HG03060 (cell line): ENCODE measurements at regions not wholly inside any gene's neighbourhood (a gene's known extent, or its start where the extent isn't known, plus 50 kb on each side); places are given as distances from the start of the nearest gene placed in this dataset.

Experiments
- ATAC-seq: cut with Tn5 transposase; IDR thresholded peaks from one replicate; pipeline ENCODE4 v1.9.1; 2021; ENCODE audit warnings: low read depth, moderate number of reproducible peaks; ENCODE audit not compliant: unreplicated experiment

DNA sequence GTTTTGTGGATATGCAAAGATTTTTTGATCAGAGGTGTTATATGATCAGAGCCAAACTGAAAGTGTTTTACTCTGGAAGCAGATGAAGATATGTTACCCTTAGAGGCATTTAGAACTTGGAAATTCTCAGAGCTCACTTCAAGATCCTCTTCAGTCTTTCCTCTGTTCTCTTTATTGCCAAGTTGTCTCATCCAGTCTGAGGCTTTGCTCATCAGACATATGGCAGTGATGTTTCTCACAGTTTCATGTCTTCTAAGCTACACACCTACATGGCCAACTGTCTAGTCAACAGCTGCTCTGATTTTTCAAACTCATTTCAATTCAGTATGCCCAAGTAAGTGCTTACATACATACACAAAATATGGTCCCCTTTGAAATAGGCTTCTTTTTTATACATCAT lies 1504.3 kb upstream of the PIK3C3 start:
- no peak for ATAC-seq

DNA sequence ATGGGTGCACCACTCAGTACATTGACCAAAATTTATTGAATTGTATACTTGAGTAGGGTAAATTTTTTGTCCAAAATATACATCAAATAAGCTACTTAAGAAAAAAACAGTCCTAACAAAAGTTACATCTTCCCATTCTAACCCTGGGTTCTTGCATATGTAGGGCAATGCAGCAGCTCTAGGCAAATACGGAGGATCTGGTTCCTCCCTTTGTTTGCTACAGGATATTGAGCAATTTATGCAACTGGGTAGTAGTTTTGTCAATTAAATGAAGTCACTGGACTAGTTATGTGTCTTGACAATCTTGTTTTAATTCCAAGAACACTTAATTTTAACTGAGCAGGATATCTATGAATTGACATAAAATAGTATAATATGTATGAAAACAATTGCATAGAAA lies 1507.2 kb upstream of the PIK3C3 start:
- ATAC-seq = no peak

GRCh38 chr18:40440088-40440487 lies 1514.9 kb upstream of the PIK3C3 start:
- ATAC-seq = no peak

GRCh38 chr18:40437517-40437916 lies 1517.5 kb upstream of the PIK3C3 start:
- no peak for ATAC-seq

- no peak for ATAC-seq
Observed at GRCh38 chr18:40431071-40431985, 1523.7 kb upstream of the PIK3C3 start.

DNA sequence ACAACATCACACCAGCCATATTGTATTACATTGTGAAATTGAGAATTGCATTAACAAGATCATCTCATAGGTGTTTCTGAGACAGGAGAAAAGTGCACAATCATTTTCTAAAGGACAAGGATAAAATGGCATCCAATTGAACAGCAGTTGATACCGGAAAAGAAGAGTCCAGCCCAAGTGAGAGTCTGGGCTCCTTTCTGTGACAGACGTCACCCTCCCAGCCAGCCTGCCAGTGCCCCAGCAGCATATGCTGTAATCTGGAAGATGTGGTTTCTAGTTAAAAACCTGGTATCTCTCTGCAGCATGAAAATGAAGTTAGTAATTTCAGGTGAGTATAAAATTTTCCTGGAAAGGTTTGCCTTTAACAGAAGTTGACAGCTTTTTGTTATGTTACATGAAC lies 1531.7 kb upstream of the PIK3C3 start:
- no peak for ATAC-seq

DNA sequence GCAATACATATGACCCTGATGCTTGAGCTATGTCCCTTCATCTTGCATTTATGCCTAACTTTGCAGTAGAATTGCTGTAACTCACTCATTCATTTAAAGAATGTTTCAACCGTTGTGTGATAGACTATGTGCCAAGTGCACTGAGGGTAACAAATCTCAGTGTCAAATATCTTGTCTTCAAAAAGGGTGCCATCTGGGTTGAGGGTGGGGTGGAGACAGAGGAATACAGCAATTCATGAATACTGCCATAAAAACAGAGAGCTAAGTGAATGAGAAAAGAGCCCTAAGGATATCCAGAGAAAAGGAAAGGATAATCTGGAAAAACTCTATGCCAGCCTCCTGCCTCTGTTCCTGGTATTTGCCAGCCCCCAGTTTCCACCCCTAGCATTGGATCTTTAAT lies 1534.4 kb upstream of the PIK3C3 start:
- no peak for ATAC-seq

DNA sequence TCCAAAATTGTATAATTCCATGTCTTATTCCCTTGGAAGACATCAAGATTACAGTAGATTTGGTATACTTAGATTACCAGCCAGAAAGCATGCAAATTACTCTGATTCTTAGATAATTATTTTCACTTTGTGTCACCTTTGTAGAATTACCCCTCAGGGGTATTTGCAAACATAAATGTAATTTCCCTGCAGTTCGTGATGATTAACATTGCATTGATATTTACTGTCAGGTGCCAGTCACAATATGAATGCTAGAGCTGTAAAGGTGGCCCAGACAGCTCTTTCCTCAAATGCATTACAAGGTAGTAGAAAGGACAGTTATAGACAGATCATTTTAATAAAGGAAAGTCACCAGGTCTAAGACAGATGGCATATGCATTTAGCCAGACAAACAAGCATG lies 1537.5 kb upstream of the PIK3C3 start:
- no peak for ATAC-seq

- ATAC-seq = no peak
Observed at GRCh38 chr18:40415821-40416220, 1539.2 kb upstream of the PIK3C3 start.

- no peak for ATAC-seq
Observed at GRCh38 chr18:40415176-40415791, 1539.8 kb upstream of the PIK3C3 start.

DNA sequence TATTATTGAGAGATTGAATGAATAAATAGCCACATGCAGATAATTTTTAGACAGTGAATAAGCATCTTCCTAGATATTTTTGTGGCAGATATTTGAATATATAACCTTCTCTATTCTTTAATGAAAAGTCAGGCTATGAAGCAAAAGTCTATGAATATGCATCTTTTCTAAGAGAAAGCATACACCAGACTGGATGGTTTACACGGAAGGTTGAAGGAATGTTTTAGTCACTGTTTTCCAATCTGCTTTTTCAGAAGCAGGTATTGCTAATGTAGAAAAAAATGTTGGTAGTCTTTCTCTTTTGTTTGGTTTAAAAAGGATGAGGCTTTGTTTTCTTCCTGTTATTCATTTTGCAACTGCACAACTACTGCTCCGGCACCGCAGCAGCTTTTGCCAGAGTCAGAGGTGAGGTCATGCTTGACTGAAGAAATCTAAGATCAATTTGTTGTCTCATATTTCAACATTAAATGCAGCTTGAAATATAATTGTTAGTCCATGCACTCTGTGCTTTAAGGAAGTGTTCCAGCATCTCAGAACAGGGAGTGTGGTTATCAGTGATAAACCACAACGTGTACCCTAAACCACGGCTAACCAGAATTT lies 1540.8 kb upstream of the PIK3C3 start:
- no peak for ATAC-seq

GRCh38 chr18:40413160-40413559 lies 1541.9 kb upstream of the PIK3C3 start:
- no peak for ATAC-seq

GRCh38 chr18:40412410-40412809 lies 1542.6 kb upstream of the PIK3C3 start:
- no peak for ATAC-seq

GRCh38 chr18:40407909-40408308 lies 1547.1 kb upstream of the PIK3C3 start:
- ATAC-seq = no peak

DNA sequence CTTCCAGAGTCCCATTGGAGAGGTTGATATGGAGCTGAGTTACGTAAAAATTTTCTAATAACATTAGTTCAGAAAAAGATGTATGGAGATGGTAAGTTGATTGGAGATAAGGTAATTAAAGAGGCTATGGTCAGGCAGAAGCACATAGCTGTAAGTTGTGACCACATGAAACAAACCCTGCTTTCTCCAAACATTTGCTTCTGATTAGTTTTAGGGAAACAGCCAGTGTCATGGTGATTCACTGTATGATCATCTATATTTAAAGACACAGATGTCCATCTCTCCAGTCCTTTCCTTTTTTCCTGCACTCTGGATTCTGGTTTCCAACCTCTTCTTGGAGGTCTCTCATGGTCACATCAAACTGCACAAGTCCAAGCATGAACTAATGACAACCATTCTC lies 1550.8 kb upstream of the PIK3C3 start:
- no peak for ATAC-seq

- no peak for ATAC-seq
Observed at GRCh38 chr18:40402052-40402451, 1553.0 kb upstream of the PIK3C3 start.

DNA sequence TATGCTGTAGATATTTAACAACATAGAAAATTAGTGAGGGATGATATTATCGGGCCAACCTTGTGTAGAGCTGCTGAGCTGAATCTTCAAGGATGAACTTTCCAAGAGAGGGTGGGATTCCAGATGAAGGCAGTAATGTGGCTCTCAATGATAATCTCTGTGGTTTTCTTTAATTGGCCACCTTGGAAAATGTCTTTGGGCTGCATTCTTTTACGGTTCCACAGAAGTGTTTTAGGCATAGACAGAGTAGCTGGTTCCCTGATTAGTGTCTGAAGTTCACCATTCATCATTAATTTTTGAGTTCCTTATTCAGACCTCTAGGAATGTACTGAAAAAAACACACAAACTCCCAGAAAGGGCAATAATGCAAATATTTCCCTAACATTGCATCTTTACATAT lies 1566.9 kb upstream of the PIK3C3 start:
- ATAC-seq = no peak

GRCh38 chr18:40387130-40387787 lies 1567.8 kb upstream of the PIK3C3 start:
- no peak for ATAC-seq

DNA sequence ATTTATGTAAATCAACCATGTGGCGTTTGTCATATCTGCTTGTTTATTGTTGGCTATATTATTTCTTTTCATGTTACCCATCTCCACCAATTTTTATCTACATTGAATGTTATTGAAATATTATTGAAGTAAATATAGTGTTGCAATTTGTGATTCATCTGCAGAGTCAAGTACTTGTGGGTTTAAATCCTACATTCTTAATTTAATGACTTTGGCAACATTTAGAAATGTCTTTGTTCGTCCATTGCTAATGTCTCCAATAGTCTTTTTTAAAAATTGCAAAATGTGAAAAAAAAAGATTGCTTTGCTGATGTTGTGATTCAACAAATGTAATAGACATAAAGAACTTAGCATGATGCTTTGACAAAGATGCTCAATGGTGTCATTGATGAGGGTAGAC lies 1572.8 kb upstream of the PIK3C3 start:
- no peak for ATAC-seq

DNA sequence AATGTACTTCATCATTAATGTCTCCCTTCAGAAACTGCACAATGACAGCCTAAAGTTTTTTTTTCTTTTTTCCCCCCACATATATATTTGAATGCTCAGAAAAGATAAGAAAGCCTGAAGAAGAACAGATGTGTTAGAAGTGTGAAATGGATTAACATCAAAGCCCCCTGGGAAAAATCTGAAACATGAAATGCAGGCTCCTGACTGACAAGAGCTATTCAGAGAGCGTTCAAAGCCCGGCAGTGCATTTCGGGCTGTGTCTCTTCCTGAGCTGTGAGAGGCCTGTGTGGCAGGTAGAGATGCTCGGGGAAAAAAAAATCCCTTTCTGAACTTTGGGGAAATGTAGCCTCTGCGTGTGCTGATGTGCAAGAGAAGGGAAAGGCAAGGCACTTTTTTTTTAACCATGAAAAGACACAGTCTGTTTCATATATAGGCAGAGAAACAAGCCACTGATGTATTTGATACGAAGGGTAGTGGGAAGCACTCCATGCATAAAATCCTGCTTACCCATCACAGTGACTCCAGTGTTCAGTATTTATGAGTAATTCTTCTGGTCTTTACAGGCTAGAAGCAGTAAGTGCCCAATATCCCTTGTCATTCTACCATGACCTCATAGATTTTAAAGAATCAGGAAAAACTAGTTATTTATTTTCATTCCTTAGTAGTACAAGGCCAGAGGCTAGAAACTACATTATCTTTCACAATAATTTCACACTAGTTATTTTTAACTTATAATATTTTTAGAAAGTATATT lies 1574.2 kb upstream of the PIK3C3 start:
- no peak for ATAC-seq
